Activated CD4-positive, CD25-positive, alpha-beta regulatory T cell treated with anti-CD3 and anti-CD28 coated beads, Interleukin-2, amount 50 U/mL, for 24 hours (primary cell): ENCODE measurements at regions not wholly inside any gene's neighbourhood (a gene's known extent, or its start where the extent isn't known, plus 50 kb on each side); places are given as distances from the start of the nearest gene placed in this dataset.

Experiments
- ATAC-seq, 2 donors: fragments of 150-1000 bp; cut with Tn5 transposase; one replicate each; pipeline ENCODE4 v1.10.0; 2021; ENCODE audit warnings: mild to moderate bottlenecking in 1 of 2, moderate library complexity in 1 of 2

DNA sequence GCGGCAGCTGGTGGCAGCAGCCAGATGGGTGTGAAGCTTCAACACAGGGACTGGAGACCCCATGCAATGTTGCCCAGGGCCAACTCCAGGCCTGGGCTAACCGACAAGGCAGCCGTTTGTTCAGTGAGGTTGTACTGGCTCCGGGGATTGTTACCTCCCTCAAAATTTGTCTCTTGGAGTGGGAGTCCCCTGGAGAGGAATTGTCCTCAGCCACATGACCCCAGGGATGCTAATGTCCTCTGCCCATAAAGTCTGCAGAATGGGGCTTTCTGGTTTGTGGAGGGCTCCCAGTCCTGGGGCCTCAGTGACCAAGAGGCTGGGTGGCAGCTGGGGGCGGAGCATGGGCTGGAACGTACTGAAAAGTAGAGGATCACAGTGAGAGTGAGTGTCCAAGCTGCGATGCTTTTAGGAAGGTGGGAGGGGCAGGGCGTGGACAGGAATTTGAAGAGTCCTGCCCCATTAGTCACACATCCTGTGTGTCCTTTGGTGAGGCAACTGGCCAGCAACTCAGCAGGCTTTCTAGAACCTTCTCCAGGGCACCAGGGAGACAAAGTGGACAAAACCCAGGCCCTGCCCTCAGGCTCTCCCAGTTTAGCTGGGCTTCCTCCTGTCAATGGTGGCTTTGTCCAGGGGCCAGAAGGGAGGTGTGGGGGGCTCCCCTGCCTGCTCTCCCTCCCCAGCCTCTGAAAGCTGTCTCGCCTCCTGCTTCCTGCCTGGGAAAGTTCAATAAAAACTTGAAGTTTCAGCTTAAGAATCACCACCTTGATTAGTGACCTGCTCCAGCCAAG is 114.0 kb downstream of the NSG2 start:
- ATAC-seq: no peak

DNA sequence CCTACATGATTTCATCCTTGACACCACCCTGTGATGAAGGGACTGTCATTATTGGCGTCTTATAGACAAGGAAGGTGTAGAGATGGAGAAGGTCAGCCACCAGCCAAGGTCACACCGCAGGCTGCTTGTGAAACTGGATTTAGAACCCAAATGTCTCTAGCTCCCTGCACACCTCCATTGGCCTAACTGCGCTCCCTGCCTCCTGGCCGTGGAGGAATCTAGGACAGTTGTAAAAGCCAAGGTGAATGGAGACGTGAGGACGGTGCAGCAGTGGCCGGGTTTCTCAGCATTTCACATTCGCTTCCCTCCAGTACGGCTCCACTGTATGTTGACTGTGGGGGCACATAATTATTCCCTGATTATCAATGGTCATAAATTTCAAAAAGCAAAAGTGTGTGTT is 119.9 kb downstream of the NSG2 start:
- no peak for ATAC-seq

DNA sequence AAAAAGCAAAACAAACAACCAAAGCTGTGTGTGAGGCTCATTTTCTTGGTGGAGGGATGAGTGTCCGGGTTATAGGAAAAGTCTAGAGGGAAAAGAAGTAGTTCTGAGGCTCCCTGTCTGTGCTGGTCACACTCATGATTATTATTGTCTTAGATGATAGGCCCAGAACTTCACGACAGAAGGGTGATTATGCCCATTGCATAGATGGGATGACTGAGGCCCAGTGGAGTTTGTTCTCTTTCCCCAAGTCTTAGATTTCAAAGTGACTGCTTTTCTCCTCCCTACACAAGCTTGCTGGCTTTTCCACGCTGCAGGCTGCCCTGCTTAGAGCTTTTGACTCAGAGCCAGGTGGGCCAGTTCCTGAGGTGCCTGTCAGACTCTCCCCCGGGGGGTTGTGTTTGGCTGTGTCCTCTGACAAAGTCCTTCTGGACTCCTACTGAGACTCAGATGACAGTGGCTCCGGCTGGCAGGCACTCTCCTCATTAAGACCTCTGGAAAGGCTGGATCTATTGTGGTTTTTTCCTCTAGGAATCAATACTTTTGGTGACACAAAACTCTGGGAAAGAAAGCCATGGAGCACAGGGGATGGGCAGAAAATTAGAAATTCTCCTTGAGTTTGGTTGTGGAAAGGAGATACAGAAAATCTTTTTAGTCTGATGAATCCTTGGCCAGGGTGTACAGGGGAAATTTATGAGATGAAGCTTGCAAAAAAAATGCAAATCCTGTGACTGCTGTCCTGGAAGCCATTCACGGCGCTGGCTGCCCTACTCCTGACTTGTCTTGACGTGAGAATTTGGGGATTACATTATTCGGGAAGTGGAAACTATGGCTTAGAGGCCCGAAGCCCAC is 120.9 kb downstream of the NSG2 start:
- no peak for ATAC-seq

DNA sequence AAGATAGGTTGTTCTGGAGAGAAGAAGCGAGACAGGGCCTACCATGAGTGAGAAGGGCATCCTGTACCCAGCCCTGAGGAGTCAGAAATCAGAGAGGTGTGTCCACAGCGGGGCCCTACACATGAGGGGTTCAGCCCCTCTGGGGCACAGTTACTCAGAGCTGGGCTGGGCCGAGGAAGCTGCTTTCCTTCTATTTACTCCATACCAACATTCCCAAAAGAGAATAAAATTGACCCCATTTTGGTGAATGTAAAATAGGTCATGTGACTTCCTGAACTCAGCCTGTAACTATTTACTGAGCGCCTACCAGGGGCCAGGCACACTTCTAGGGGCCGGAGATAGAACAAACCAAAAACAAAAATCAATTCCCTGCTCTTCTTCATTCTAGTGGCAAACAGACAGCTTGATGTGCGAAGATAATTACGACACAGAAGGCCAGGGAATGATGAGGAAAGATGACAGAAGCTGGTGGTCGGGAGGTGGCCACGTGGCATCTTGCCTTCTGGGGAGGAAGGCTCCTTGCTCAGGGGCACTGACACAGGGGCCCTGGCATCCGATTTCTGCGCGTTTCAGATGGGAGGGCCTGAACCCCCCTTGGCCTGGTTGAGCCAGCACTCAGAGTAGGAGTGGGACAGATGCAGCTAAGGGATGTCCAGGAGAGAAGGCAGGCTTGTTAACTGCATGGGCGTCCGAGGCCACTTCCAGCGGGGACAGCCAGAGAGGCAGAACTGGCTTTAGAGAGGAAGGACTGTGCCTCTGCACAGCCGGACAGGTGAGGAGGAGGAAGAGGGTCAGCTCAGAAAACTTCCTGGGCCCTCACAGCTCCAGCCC is 121.8 kb downstream of the NSG2 start:
- no peak for ATAC-seq

DNA sequence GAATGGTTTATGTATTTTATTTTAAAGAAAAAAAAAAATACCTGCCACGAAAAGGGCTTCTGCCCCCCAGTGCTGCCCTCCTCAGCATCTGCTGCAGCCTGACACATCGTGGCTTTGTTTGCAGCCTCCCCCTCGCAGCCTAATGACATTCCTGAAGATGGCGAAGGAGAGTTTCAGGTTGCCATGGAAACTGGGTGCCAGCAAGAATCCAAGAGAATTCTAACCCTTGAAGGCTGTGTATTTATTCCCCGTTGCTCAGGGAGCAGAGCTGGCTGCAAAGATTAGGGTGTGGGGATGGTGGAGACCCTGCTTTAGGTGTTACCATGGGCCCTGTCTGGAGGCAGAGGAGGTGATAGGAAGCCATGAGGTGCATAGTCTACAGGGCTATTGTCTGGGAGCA is 126.6 kb downstream of the NSG2 start:
- ATAC-seq: no peak

- ATAC-seq: no peak
Measured at GRCh38 chr5:174172566-174172965, 127.1 kb downstream of the NSG2 start.

GRCh38 chr5:174173766-174174165 is 128.3 kb downstream of the NSG2 start:
- no peak for ATAC-seq

DNA sequence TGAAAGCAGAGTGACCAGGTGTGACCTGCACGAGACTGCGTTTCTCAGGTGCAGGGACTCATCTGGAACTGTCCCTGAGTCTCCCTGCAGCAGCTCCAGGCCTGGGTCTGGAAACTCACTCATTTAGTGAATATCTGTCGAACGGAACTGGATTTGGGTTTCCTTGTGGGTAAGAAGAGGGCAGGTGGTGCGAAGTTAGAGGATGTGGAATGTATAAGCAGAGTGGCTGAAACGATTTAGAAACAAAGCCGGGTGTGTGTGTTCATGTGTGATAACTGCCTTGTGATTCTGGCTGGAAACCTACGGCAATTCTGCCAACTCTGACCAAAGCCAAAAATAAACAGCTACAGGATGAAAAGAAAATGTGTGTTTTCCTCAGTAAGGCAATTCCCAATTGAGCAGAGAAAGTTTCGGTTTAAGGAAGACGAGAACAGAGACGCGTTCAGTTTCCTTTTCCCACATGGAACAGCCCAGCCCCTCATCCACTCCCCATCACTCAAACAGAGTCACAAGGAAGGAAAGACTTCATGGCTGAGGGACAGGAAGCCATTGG is 130.3 kb downstream of the NSG2 start:
- ATAC-seq: no peak

GRCh38 chr5:174176511-174176910 is 131.0 kb downstream of the NSG2 start:
- ATAC-seq: no peak

GRCh38 chr5:174177531-174177930 is 132.0 kb downstream of the NSG2 start:
- no peak for ATAC-seq

DNA sequence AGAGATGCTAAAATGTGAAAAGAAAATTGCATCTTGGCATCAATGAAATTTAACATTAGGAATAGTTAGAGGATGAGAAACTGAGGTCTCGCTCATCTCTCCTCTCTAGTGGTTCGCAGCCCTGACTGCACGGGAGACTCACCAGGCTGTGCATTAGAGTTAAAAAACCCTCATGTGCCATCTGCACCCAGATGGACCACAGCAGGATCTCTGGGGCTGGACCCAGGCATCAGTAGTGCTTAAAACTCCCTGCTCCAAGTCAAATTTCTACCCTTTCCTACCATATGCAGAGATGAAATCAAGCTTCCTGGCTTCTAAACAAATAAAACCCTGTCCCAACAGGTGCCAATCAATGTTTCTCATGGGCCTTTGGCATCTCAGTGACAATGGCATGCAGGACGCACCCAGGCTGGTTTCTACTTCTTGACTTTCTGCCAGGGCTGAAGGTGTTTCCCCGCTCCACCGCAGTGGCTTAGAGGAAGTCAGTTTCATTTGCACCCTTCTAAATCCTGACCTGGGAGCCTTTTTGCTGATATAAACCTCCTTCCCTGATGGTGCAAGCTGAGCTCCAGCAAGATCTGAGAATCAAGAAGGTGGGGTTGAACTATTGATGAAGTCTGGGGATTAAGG is 132.6 kb downstream of the NSG2 start:
- ATAC-seq: no peak

DNA sequence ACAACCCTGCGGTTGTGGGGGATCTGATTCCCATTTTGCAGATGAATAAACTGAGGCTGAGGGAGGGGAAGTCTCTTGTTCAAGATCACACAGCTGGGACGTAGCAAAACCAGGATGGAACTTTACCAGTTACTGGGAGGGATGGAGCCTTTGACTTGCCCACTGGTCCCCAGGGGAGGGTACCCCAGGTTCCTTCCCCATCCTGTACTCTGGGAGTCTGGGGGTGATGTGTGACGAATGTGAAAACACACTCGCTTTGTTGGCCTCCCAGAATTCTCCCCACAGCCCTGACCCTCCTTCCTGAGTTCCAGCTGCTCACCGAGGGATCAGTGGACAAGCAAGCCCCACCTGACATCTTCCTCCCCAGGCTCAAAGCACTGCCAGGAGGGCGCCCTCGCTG is 135.1 kb downstream of the NSG2 start:
- ATAC-seq: no peak

DNA sequence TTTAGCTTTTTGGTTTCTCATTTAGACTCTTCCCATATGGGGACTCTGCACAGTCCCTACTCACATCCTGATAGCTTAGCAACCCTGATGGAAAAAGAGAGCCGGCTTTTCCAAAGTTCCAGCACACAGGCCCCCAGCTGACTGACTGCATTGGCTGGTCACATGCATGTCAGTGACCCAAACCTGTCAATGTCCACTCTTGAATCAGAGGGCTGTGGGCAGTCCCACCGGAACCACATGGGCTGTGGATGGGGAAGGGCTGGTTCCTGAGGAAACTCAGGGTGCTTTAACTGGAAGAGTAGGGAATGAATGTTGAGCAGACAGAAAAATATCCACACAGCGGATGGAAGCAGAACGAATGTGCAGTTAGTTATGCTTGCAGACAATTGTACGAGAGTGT is 136.6 kb downstream of the NSG2 start:
- no peak for ATAC-seq

- no peak for ATAC-seq
Measured at GRCh38 chr5:174183701-174184100, 138.2 kb downstream of the NSG2 start.

DNA sequence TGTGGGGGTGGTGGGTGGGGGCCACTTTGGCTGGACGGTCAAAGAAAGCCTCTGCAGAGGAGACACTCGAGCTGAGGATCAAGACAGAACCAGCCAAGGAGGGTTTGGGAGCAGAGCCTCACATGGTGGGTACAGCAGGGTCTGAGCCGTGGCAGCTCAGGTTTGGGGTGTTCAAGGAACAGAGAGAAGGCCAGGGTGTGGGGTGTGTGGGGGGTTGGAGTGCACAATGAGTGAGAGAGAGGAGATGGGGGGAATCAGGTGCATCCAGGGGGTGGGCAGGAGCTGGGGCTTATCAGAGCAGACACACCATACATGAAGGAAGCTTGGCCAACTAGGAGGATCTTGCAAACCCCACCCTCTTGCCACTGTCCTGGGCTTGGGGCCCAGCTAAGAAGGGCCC is 140.0 kb downstream of the NSG2 start:
- no peak for ATAC-seq

DNA sequence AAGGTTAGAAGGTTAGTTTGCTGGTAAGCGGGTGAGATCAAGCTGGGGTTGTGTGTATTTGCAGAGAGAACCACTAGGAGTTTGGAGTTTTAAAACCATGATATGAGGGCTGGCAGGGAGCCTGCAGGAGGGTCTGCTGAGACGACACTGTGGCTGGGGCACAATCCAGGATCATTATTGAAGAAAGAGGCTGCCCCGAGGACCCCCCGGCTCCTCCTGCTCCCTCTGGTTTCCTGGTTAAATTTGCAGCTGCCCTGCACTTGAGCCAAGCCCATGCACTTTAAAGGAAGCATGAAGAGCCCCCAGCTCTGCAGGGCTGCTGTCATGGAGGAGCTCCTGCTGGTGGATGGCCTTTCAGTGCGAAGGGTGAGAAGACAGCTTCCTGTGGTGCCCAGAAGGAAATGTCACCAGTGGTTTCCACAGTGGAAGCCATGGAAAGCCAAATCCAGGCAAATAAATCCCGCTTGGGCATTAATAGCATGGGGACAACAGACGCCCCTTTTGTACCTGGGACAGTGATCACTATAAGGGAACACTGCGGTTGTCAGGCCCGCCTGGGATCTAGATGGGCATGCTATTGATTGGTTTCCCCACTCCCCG is 140.7 kb downstream of the NSG2 start:
- ATAC-seq: no peak

- ATAC-seq: no peak
Measured at GRCh38 chr5:174187001-174187400, 141.5 kb downstream of the NSG2 start.

DNA sequence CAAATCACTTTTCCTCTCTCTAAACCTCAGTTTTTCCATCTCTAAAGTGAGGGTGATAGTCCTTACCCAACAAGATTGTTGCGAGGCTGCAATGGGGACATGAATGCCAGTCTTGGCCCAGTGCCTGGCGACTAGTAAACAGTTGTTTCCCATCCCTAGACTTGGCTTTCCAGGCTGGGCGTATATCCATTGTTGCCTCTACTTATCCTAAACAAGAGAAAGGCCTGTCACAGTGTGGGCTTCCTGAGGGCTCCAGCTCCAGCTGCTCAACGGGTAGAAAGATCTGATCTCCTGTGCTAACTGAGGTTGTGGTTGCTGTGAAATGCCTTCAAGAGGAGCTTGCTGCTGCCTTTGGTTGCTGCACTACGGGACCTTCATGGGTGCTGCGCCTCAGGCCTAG is 142.0 kb downstream of the NSG2 start:
- ATAC-seq: no peak

DNA sequence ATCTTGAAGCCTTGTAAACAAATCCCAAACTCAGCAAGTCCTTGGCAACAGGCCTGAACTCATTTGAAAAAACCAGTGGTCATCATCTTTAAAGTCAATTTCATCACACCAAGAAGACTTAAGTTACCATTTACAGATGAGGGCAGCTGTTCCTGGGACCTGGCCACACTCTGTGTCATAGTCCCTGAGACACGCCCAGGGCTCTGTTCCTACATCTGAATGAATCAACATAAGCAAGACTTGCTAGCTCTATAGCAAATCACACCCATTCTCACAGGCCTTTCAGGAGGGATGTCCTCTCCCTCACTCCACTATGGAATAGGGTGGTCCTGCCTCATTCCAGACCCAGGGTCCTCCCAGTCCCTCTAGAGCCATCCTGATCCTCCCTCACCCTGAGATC is 142.8 kb downstream of the NSG2 start:
- ATAC-seq: no peak

DNA sequence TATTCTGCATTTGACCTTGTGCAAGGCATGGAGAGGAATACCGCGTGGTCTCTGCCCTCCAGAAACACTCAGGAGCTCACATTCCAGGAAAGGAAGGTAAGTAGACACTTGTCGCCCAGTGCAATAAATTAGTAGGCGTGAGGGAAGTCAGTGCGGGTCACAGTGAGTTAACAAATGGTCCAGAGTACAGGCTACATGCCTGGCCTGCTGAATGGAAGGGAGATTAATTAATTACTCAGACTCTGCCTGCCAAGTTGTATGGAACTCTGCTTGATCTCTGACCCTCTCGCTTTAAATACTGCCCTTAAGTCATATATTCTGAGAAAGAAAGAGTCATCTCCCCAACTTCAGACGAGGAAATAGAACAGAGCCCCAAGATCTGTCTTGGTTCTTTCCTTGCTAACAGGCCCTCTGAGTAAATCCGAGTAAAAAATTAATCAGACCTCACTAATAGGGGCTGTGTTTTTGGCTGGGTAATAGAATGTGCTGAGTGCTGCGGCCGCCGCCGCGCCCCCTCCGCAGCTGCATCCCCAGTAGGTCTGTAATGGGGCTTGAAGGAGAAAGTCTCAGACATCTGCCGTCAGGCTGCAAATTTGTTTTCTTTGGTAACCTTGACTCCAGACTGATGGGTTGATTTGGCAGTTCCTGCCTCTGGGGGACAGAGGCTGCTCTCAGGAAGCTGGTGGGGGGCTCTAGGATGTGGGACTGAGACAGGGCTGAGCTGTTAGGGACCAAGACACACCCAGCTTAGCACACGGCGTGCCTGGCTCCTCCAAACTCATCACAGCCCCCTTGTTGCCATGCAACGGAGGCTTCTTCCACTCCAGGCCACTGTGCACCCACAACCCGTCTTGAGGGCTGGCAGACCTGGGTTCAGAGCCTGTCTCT is 144.4 kb downstream of the NSG2 start:
- no peak for ATAC-seq

- ATAC-seq: no peak
Measured at GRCh38 chr5:174191076-174191475, 145.6 kb downstream of the NSG2 start.
